Thyroid gland (tissue), 4 donors: ENCODE measurements at regions not wholly inside any gene's neighbourhood (a gene's known extent, or its start where the extent isn't known, plus 50 kb on each side); places are given as distances from the start of the nearest gene placed in this dataset.

ENCODE experiments used
- POLR2A ChIP-seq, 2 donors: fragments of 450-650 bp; IDR thresholded peaks; one replicate each; pipeline ENCODE4 v1.6.1; 2017; ENCODE audit warnings: antibody characterized with exemption in 2 of 2, mild to moderate bottlenecking in 2 of 2, moderate library complexity in 1 of 2
- TF ChIP-seq, protein P1 (sequence below), 6 experiments: fragments of 200-600 bp in 3 of 6; fragments of 450-650 bp in 3 of 6; sonication (generic) in 3 of 6; IDR thresholded peaks; one replicate each; pipeline ENCODE4 v1.5.1; 2016 to 2019; ENCODE audit warnings: antibody characterized with exemption in 6 of 6, mild to moderate bottlenecking in 2 of 6, inconsistent platforms in 1 of 6, moderate library complexity in 1 of 6

DNA sequence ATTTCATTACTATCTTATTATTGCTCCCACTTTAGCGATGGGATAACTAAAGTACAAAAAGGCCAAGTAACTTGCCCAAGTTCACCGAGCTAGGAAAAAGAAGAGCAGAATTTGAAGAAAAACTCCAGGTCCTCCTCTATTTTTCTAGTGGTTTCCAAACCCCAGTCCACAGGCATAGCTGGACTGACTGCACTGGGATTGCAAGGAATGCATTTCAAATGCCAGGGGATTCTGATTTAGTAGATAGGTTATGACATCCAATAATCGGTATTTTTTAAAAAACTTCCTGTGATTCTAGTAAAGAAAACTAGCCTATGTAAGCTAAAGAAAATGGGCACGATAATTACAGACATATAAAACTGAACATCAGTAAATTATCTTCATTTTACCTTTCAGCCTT is 62.7 kb upstream of the GALNT5 start:
- TF ChIP-seq, protein P1, sequence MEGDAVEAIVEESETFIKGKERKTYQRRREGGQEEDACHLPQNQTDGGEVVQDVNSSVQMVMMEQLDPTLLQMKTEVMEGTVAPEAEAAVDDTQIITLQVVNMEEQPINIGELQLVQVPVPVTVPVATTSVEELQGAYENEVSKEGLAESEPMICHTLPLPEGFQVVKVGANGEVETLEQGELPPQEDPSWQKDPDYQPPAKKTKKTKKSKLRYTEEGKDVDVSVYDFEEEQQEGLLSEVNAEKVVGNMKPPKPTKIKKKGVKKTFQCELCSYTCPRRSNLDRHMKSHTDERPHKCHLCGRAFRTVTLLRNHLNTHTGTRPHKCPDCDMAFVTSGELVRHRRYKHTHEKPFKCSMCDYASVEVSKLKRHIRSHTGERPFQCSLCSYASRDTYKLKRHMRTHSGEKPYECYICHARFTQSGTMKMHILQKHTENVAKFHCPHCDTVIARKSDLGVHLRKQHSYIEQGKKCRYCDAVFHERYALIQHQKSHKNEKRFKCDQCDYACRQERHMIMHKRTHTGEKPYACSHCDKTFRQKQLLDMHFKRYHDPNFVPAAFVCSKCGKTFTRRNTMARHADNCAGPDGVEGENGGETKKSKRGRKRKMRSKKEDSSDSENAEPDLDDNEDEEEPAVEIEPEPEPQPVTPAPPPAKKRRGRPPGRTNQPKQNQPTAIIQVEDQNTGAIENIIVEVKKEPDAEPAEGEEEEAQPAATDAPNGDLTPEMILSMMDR (IDR thresholded peaks at IDR 0.05): no peak
- TF ChIP-seq POLR2A (IDR thresholded peaks at IDR 0.05): no peak
